ENCODE measurements at regions not wholly inside any gene's neighbourhood (a gene's known extent, or its start where the extent isn't known, plus 50 kb on each side); places are given as distances from the start of the nearest gene placed in this dataset.

DNA sequence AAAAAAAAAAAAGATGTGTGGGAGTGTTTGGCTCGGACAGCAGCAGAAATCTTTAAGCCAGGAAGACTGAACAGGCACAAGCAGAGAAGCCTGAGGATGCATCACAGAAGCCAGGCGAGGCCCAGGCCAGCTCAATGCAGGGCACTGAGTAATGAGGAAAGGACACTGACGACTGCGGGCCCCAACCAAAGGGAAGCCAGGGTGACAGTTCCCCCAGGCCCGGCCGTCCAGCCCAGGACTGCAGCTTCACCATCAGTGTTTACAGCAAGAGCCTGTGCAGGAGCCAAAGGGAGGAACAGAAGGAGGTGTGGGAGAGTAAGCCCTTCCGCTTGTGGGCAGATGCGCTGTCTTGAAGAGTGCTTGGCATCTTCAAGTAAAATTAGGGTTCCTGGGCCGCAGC is 205.3 kb upstream of the SFSWAP start:
- TF ChIP-seq, protein P1, sequence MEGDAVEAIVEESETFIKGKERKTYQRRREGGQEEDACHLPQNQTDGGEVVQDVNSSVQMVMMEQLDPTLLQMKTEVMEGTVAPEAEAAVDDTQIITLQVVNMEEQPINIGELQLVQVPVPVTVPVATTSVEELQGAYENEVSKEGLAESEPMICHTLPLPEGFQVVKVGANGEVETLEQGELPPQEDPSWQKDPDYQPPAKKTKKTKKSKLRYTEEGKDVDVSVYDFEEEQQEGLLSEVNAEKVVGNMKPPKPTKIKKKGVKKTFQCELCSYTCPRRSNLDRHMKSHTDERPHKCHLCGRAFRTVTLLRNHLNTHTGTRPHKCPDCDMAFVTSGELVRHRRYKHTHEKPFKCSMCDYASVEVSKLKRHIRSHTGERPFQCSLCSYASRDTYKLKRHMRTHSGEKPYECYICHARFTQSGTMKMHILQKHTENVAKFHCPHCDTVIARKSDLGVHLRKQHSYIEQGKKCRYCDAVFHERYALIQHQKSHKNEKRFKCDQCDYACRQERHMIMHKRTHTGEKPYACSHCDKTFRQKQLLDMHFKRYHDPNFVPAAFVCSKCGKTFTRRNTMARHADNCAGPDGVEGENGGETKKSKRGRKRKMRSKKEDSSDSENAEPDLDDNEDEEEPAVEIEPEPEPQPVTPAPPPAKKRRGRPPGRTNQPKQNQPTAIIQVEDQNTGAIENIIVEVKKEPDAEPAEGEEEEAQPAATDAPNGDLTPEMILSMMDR (IDR thresholded peaks at IDR 0.05), result no peak
- no peak for TF ChIP-seq EP300 (IDR thresholded peaks at IDR 0.05)

Measured in suprapubic skin (tissue), 3 donors.